ENCODE measurements at regions not wholly inside any gene's neighbourhood (a gene's known extent, or its start where the extent isn't known, plus 50 kb on each side); places are given as distances from the start of the nearest gene placed in this dataset. TPM values are rescaled to one million over a fixed set of nuclear protein-coding genes. Genes with fewer than 3 reads are reported as not detected.
"Not testable (repeated sequence)": the region's sequence is repeated elsewhere in the genome, so short reads cannot be mapped to it uniquely, and the experiment has no call there.

- intact Hi-C loops (cut with DNase I; ENCODE audit: low total_unique reads); H3K27ac ChIP-seq; H3K4me1 ChIP-seq; H3K4me3 ChIP-seq; H3K27me3 ChIP-seq; H3K36me3 ChIP-seq; H3K9me3 ChIP-seq; DNase-seq: not testable (repeated sequence)
Measured at GRCh38 chr2:91877658-91878210, 2993.5 kb upstream of the TEKT4 start.

GRCh38 chr2:91895091-91895490 lies 2976.1 kb upstream of the TEKT4 start:
- H3K27ac ChIP-seq; H3K36me3 ChIP-seq; H3K9me3 ChIP-seq; H3K4me1 ChIP-seq; H3K27me3 ChIP-seq; intact Hi-C loops (cut with DNase I; ENCODE audit: low total_unique reads); H3K4me3 ChIP-seq; DNase-seq: not testable (repeated sequence)

DNA sequence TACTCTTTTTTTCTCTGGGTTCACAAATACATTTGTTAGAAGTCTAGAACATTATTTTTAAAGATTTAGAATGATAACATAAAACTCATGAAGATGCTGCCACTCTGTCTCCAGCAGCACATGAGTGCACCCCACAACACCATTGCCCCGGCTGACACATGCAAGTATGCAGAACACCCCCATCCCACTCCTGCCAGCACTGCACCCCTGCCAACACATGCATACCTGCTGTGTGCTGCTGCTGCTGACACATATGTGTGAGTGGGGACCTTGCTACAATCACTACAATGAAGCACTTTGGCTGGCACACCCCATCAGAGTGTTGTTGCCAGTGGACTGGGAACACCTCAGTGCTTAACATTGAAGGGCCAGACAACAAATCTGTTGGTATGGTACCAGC lies 2953.6 kb upstream of the TEKT4 start:
- DNase-seq; H3K4me1 ChIP-seq; H3K9me3 ChIP-seq; H3K36me3 ChIP-seq; intact Hi-C loops (cut with DNase I; ENCODE audit: low total_unique reads); H3K4me3 ChIP-seq; H3K27ac ChIP-seq; H3K27me3 ChIP-seq: not testable (repeated sequence)

Small RNA genes lying in the stretch of these regions (small RNA-seq; reads per million reads assigned to genes)
- gene AC127391.1, result not detected
